ENCODE measurements at regions not wholly inside any gene's neighbourhood (a gene's known extent, or its start where the extent isn't known, plus 50 kb on each side); places are given as distances from the start of the nearest gene placed in this dataset.
"Not testable (repeated sequence)": the region's sequence is repeated elsewhere in the genome, so short reads cannot be mapped to it uniquely, and the experiment has no call there.

DNA sequence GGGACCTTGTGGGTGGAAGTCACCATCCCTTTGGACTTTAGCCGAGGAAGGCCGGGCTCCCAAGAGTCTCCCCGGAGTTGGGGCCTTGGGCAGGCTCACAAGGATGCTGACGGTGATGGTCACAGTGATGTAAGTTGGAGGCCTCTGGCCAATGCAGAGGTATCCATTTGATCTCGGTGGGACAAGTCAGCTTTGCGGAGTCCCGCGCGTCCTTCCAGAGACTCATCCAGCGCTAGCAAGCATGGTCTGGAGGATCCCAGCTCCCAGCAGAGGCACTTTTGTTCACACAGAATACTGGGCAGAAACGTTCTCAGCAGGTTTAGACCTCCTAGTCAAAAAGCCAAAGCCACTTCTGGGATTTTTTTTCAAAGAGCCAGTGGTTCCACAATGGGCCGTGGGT lies 103.8 kb upstream of the ANKRD30BL start:
- POLR2A ChIA-PET; H3K4me1 Mint-ChIP-seq (ENCODE audit: low read depth); H3K27me3 Mint-ChIP-seq (ENCODE audit: low read depth); CTCF ChIA-PET; ATAC-seq; H3K4me3 Mint-ChIP-seq; H3K36me3 Mint-ChIP-seq (ENCODE audit: low read depth); H3K9me3 Mint-ChIP-seq (ENCODE audit: insufficient read depth); DNase-seq; H3K27ac Mint-ChIP-seq: not testable (repeated sequence)

DNA sequence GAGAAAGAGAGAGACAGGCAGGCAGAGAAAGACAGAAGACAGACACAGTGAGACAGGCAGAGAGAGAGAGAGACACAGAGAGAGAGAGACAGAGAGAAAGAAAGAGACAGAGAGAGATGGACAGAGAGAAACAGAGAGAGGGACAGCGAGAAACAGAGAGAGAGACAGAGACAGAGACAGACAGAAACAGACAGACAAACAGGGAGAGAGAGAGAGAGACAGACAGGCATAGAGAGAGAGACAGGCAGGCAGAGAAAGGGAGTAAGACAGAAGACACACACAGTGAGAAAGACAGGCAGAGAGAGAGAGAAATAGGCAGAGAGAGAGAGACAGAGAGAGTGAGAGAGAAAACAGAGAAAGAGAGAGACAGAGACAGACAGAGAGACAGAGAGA lies 105.3 kb upstream of the ANKRD30BL start:
- no peaks in the 10 kb centered on the region for H3K36me3 Mint-ChIP-seq (ENCODE audit: low read depth)
- H3K9me3 Mint-ChIP-seq (ENCODE audit: insufficient read depth): no peaks in the 10 kb centered on the region
- ATAC-seq (no peak), DNase-seq (no peak)
- H3K4me1 Mint-ChIP-seq (ENCODE audit: low read depth): no peaks in the 10 kb centered on the region
- no peak overlapping the region for H3K4me3 Mint-ChIP-seq
- ChIA-PET POLR2A (no interaction called here), CTCF (no interaction called here)
- H3K27me3 Mint-ChIP-seq (ENCODE audit: low read depth): no peaks in the 10 kb centered on the region
- H3K27ac Mint-ChIP-seq: no peak overlapping the region

DNA sequence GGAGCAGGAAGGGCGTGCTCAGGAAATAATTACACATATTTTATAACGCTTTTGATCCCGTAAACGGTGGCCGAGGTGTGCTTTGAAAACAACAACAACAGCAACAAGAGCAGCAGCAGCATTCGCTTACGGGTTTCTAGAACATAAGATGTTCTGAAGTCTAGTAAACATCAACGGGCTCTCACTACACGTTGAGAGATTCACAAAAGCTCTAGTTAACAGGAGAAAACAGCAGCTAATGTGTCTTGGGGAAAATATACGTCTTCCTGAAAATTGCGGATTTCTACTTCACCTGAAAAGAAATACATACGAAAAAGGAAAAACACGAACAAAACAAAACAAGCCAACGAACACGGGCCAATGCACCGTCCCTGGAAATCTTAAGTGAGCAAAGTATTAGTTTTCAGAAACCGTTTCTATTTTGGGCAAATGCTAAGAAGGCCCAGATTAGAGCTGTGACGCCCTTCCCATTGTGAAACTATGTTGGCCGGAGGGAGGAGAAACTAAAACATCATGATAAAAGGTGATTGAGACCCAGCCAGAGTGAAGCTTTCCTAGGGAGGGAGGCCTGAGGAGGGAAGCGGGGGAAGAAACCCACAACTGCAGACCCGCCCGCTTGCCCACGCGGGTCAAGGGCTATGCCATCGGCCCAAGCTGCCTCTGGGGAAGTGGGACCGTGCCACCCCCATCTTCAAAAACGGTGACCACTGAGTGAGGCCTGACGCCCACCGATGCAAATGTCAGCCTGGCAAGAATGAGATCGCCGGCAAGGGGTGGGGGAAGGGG lies 105.9 kb upstream of the ANKRD30BL start:
- H3K27me3 Mint-ChIP-seq (ENCODE audit: low read depth); H3K4me1 Mint-ChIP-seq (ENCODE audit: low read depth); H3K36me3 Mint-ChIP-seq (ENCODE audit: low read depth); DNase-seq; H3K9me3 Mint-ChIP-seq (ENCODE audit: insufficient read depth); H3K4me3 Mint-ChIP-seq; POLR2A ChIA-PET; H3K27ac Mint-ChIP-seq; ATAC-seq: not testable (repeated sequence)
- CTCF ChIA-PET: interaction anchor here (0.8 to 1.1 kb wide), 2 partner anchors 276 to 1577 kb away, joined by 3 read pairs; no protein-coding TSS in a partner anchor

DNA sequence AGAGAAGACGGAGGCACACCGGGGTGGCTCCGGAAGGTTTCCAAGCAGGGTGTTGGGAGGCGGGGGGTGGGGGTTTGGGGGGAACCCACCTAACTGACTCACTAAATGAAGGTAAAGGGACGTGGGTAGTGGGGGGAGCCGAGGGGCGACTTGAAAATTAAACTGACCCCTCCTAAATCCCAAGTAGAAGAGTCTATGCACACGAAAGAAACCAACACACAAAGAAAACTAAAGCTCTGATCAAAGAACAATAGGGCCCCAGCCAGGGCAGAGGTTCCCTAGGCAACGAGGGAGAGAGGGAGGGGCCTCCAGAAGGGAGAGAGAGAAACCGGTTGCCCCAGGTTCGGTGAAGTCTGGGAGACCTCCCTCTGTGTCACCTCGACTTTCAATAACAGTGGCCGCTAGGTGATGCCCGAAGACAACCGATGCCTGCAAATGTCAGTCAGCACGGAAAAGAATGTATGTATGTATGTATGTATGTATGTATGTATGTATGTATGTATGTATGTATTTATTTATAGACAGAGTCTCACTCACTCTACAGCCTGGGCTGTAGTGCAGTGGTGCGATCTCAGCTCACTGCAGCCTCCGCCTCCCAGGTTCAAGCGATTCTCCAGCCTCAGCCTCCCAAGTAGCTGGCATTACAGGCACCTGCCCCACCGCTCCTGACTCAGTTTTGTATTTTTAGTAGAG lies 106.7 kb upstream of the ANKRD30BL start:
- H3K36me3 Mint-ChIP-seq (ENCODE audit: low read depth); H3K27ac Mint-ChIP-seq; H3K27me3 Mint-ChIP-seq (ENCODE audit: low read depth); POLR2A ChIA-PET; H3K4me3 Mint-ChIP-seq; H3K4me1 Mint-ChIP-seq (ENCODE audit: low read depth); H3K9me3 Mint-ChIP-seq (ENCODE audit: insufficient read depth): not testable (repeated sequence)
- CTCF ChIA-PET: interaction anchor here (0.8 to 1.1 kb wide), 2 partner anchors 275 to 1576 kb away, joined by 3 read pairs; no protein-coding TSS in a partner anchor
- DNase-seq (peak; percentile 76), ATAC-seq (peak; percentile 73)

DNA sequence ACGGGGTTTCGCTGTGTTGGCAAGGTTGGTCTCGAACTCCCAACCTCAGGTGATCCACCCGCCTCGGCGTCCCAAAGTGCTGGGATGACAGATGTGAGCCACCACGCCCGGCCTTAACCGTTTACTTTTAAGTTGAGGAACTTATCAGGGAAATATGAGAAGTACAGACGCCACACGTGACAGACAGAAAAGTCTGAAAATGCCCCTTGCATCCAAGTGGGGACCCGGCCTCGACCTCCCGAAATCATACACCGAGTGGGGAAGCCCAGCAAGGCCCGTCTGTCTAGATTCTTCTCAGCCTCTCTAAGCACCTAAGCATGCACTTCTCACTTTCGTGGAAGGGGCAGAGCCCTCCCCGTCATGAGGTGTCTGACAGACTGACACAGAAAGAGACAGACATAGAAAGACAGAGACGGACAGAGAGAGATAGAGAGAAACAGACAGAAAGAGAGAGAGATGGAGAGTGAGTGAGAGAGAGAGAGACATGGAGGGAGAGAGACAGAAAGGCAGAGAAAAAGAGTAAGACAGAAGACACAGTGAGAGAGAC lies 107.3 kb upstream of the ANKRD30BL start:
- ChIA-PET CTCF (interaction anchor here (1.1 kb wide), 1 partner anchor 274 kb away, joined by 3 read pairs; no protein-coding TSS in a partner anchor), POLR2A (no interaction called here)
- Mint-ChIP-seq H3K4me3 (no peak overlapping the region), H3K9me3 (ENCODE audit: insufficient read depth) (no peaks in the 10 kb centered on the region), H3K36me3 (ENCODE audit: low read depth) (no peaks in the 10 kb centered on the region), H3K4me1 (ENCODE audit: low read depth) (no peaks in the 10 kb centered on the region), H3K27ac (no peak overlapping the region), H3K27me3 (ENCODE audit: low read depth) (no peaks in the 10 kb centered on the region)
- ATAC-seq (no peak), DNase-seq (no peak)

DNA sequence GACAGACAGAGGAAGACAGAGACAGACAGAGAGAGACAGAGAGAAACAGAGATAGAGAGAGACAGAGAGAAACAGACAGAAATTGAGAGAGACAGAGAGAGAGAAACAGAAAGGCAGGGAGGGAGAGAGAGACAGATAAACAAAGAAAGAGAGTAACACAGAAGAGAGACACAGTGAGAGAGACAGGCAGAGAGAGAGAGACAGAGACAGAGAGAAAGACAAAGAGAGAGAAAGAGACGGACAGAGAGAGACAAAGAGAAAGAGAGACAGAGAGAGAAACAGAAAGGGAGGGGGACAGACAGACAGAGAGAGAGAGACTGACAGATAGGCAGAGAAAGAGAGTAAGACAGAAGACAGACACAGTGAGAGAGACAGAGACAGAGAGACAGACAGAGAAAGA lies 108.5 kb upstream of the ANKRD30BL start:
- H3K27ac Mint-ChIP-seq: no peak overlapping the region
- H3K9me3 Mint-ChIP-seq (ENCODE audit: insufficient read depth): no peaks in the 10 kb centered on the region
- ChIA-PET POLR2A (no interaction called here), CTCF (no interaction called here)
- H3K4me3 Mint-ChIP-seq: no peak overlapping the region
- H3K4me1 Mint-ChIP-seq (ENCODE audit: low read depth): no peaks in the 10 kb centered on the region
- no peaks in the 10 kb centered on the region for H3K27me3 Mint-ChIP-seq (ENCODE audit: low read depth)
- H3K36me3 Mint-ChIP-seq (ENCODE audit: low read depth): no peaks in the 10 kb centered on the region
- DNase-seq (no peak), ATAC-seq (no peak)

DNA sequence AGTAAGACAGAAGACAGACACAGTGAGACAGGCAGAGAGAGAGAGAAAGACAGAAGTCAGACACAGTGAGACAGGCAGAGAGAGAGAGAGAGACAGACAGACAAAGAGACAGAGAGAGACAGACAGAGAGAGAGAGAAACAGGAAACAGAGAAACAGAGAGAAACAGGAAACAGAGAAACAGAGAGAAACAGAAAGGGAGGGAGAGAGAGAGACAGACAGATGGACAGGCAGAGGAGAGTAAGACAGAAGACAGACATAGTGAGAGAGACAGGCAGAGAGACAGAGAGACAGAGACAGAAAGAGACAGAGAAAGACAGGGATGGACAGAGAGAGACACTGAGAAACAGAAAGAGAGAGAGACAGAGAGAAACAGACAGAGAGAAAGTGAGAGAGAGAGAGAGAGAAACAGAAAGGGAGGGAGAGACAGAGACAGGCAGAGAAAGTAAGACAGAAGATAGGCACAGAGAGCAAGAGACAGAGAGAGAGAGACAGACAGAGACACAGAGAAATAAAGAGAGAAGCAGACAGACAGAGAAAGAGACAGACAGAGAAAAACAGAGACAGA lies 109.3 kb upstream of the ANKRD30BL start:
- DNase-seq: no peak
- H3K27ac Mint-ChIP-seq: no peak overlapping the region
- H3K4me1 Mint-ChIP-seq (ENCODE audit: low read depth): no peaks in the 10 kb centered on the region
- H3K9me3 Mint-ChIP-seq (ENCODE audit: insufficient read depth): no peaks in the 10 kb centered on the region
- POLR2A ChIA-PET: no interaction called here
- no peaks in the 10 kb centered on the region for H3K36me3 Mint-ChIP-seq (ENCODE audit: low read depth)
- ATAC-seq: no peak
- H3K4me3 Mint-ChIP-seq: no peak overlapping the region
- no peaks in the 10 kb centered on the region for H3K27me3 Mint-ChIP-seq (ENCODE audit: low read depth)
- CTCF ChIA-PET: no interaction called here

DNA sequence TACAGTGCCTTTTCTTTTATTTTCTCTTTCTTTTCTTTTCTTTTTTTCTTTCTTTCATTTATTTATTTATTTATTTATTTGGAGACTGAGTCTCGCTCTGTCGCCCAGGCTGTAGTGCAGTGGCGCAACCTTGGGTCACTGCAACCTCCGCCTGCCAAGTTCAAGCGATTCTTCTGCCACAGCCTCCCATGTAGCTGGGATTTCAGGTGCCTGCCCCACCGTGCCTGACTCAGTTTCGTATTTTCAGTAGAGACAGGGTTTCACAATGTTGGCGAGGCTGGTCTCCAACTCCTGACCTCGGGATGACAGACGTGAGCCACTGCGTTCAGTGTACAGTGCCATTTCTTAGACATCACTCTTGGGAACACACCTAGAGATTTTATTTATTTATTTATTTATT lies 110.0 kb upstream of the ANKRD30BL start:
- H3K9me3 Mint-ChIP-seq (ENCODE audit: insufficient read depth); H3K4me1 Mint-ChIP-seq (ENCODE audit: low read depth); DNase-seq; H3K36me3 Mint-ChIP-seq (ENCODE audit: low read depth); CTCF ChIA-PET; H3K4me3 Mint-ChIP-seq; H3K27ac Mint-ChIP-seq; POLR2A ChIA-PET; H3K27me3 Mint-ChIP-seq (ENCODE audit: low read depth); ATAC-seq: not testable (repeated sequence)

DNA sequence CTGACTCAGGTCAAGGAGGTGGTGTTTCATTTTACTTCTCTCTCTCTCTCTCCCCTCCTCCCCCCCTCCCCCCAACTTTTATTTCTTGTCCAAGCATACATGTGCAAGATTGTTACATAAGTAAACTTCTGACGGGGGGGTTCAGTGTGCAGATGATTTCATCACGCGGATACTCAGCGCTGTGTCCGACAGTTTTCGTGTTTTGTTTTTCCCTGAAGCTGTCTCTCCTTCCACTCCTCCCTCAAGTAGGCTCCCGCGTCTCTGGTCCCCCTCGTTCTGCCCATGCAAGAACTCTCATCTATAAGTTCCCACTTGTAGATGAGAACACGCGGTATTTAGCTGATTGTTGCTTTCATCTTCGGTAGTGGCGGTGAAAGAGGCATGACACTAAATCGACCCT lies 111.0 kb upstream of the ANKRD30BL start:
- DNase-seq (no peak), ATAC-seq (no peak)
- Mint-ChIP-seq H3K4me3 (no peak overlapping the region), H3K4me1 (ENCODE audit: low read depth) (no peaks in the 10 kb centered on the region), H3K9me3 (ENCODE audit: insufficient read depth) (peaks cover under 1% of the 10 kb centered on the region), H3K27ac (no peak overlapping the region), H3K27me3 (ENCODE audit: low read depth) (no peaks in the 10 kb centered on the region), H3K36me3 (ENCODE audit: low read depth) (no peaks in the 10 kb centered on the region)
- ChIA-PET POLR2A (no interaction called here), CTCF (no interaction called here)

DNA sequence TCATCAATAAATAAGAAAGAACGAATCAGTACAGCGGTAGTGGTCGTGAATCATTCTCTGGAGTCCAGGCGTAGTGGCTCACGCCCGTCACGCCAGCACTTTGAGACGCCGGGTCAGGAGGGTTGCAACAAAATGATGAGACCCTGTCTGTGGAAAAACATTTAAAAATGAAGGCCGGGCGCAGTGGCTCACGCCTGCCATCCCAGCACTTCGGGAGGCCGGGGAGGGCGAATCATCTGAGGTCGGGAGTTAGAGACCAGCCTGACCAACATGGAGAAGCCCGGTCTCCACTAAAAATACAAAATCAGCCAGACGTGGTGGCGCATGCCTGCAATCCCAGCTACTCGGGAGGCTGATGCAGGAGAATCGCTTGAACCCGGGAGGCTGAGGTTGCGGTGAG lies 111.8 kb upstream of the ANKRD30BL start:
- H3K4me3 Mint-ChIP-seq; ATAC-seq; H3K27me3 Mint-ChIP-seq (ENCODE audit: low read depth); CTCF ChIA-PET; H3K4me1 Mint-ChIP-seq (ENCODE audit: low read depth); POLR2A ChIA-PET; DNase-seq; H3K27ac Mint-ChIP-seq; H3K9me3 Mint-ChIP-seq (ENCODE audit: insufficient read depth); H3K36me3 Mint-ChIP-seq (ENCODE audit: low read depth): not testable (repeated sequence)

DNA sequence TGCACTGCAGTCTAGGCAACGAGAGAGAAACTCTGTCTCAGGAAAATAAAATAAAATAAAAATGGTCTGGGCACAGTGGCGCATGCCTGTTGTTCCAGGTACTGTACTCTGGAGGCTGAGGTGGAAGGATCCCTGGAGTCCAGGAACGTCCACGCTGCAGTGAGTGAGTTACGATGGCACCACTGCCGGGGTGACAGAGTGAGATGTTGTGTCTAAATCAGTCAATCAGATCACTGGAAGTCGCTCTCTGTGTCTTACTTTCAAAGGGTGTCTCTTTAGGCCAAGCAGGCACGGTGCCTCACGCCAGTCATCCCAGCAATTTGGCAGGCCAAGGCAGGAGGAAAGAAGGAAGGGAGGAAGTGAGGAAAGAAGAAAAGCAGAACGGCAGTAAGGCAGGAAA lies 112.2 kb upstream of the ANKRD30BL start:
- H3K27ac Mint-ChIP-seq: no peak overlapping the region
- H3K4me1 Mint-ChIP-seq (ENCODE audit: low read depth): no peaks in the 10 kb centered on the region
- no peaks in the 10 kb centered on the region for H3K27me3 Mint-ChIP-seq (ENCODE audit: low read depth)
- H3K4me3 Mint-ChIP-seq: no peak overlapping the region
- no peak for ATAC-seq
- H3K9me3 Mint-ChIP-seq (ENCODE audit: insufficient read depth): peaks cover 5% of the 10 kb centered on the region
- no peak for DNase-seq
- ChIA-PET POLR2A (no interaction called here), CTCF (no interaction called here)
- no peaks in the 10 kb centered on the region for H3K36me3 Mint-ChIP-seq (ENCODE audit: low read depth)

DNA sequence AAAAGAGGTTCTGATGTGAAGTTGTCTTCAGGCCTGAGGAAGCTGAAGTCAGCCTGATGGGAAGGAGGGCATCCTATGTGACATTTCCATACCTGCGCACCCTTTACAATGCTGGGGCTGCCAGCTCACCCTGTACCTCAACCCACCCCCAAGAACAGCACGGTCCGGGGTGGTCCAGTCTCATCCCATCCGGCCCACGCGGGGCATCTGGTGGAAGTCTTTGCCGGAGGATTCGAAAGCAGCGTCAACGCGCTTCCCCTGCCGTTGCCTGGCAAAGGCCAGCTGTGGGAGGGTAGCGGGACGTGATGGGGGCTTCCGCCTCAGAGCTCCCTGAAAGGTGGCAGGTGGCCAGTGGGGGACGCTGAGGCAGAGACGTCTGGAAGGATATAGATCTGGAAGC lies 113.6 kb upstream of the ANKRD30BL start:
- H3K36me3 Mint-ChIP-seq (ENCODE audit: low read depth): no peaks in the 10 kb centered on the region
- no peak overlapping the region for H3K27ac Mint-ChIP-seq
- DNase-seq (no peak), ATAC-seq (no peak)
- no peak overlapping the region for H3K4me3 Mint-ChIP-seq
- H3K27me3 Mint-ChIP-seq (ENCODE audit: low read depth): no peaks in the 10 kb centered on the region
- POLR2A ChIA-PET: no interaction called here
- no peaks in the 10 kb centered on the region for H3K4me1 Mint-ChIP-seq (ENCODE audit: low read depth)
- peaks cover 10% of the 10 kb centered on the region for H3K9me3 Mint-ChIP-seq (ENCODE audit: insufficient read depth)
- CTCF ChIA-PET: no interaction called here
